Astrocyte (in vitro differentiated cells and primary cell): ENCODE measurements at regions not wholly inside any gene's neighbourhood (a gene's known extent, or its start where the extent isn't known, plus 50 kb on each side); places are given as distances from the start of the nearest gene placed in this dataset.

Experiments
- EZH2 ChIP-seq: IDR thresholded peaks from 2 replicates; pipeline ENCODE4 v1.6.1; 2012; ENCODE audit warnings: mild to moderate bottlenecking, low read length, inconsistent platforms; ENCODE audit not compliant: insufficient read depth
- TF ChIP-seq, protein P1 (sequence below): IDR thresholded peaks from 2 replicates; pipeline ENCODE4 v1.5.1; 2011; ENCODE audit warnings: low read depth, mild to moderate bottlenecking, inconsistent platforms, low read length, moderate library complexity; ENCODE audit not compliant: insufficient read depth

DNA sequence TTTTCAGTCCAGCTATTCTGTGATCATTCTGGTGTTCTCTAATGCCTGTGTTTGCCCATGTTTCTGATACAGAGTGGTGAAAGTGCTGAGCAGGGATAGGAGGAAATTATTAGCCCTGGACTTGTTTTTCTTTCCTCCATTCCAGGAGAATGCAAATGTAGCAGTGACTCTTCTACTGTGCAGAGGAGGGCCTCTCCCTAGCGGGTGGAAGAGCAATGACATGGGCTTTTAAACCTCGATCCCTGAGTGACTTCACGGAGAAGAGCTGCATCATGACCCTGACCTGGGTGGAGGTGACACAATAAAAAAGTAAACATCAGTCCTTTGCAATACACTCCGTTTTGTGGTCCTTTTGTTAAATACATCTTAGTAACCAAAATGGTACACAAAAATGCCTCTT, 68.0 kb upstream of the NETO1 start:
- TF ChIP-seq, protein P1, sequence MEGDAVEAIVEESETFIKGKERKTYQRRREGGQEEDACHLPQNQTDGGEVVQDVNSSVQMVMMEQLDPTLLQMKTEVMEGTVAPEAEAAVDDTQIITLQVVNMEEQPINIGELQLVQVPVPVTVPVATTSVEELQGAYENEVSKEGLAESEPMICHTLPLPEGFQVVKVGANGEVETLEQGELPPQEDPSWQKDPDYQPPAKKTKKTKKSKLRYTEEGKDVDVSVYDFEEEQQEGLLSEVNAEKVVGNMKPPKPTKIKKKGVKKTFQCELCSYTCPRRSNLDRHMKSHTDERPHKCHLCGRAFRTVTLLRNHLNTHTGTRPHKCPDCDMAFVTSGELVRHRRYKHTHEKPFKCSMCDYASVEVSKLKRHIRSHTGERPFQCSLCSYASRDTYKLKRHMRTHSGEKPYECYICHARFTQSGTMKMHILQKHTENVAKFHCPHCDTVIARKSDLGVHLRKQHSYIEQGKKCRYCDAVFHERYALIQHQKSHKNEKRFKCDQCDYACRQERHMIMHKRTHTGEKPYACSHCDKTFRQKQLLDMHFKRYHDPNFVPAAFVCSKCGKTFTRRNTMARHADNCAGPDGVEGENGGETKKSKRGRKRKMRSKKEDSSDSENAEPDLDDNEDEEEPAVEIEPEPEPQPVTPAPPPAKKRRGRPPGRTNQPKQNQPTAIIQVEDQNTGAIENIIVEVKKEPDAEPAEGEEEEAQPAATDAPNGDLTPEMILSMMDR = no peak
- no peak for TF ChIP-seq EZH2
